CD14-positive monocyte (primary cell): ENCODE measurements at regions not wholly inside any gene's neighbourhood (a gene's known extent, or its start where the extent isn't known, plus 50 kb on each side); places are given as distances from the start of the nearest gene placed in this dataset.
A peak's percentile ranks its signal among the peaks of the same experiment; 100 is the strongest.

Experiments used
- DNase-seq, 3 donors: peaks; one replicate each; pipeline ENCODE4 v3.0.0-alpha.2; 2011 to 2022
- H2AFZ ChIP-seq: 2 replicates; pipeline ENCODE4 v1.6.0; 2012; ENCODE audit warnings: mild to moderate bottlenecking, low read depth, low read length, inconsistent platforms; ENCODE audit not compliant: insufficient read depth, poor library complexity, severe bottlenecking
- H3K27ac ChIP-seq, 2 donors: 1 replicate in 1 of 2; 2 replicates in 1 of 2; pipeline ENCODE4 v1.5.1; 2012 to 2013; ENCODE audit warnings: low read length in 2 of 2, control low read depth in 1 of 2, inconsistent platforms in 1 of 2, low read depth in 1 of 2, mild to moderate bottlenecking in 1 of 2
- H3K27me3 ChIP-seq, 2 donors: one replicate each; pipeline versions ENCODE4 v1.6.0 to v1.6.1; 2011 to 2013; ENCODE audit warnings: low read length in 2 of 2; ENCODE audit not compliant: control insufficient read depth in 2 of 2, insufficient read depth in 2 of 2
- H3K36me3 ChIP-seq, 2 donors: replicated peaks in 1 of 2; 1 replicate in 1 of 2; 2 replicates in 1 of 2; pipeline versions ENCODE4 v1.5.1 to v1.6.1; 2012 to 2013; ENCODE audit warnings: low read length in 2 of 2, control low read depth in 1 of 2, inconsistent platforms in 1 of 2, mild to moderate bottlenecking in 1 of 2; ENCODE audit not compliant: insufficient read depth in 2 of 2, control insufficient read depth in 1 of 2
- H3K4me1 ChIP-seq, 2 donors: 1 replicate in 1 of 2; 2 replicates in 1 of 2; pipeline versions ENCODE4 v1.5.1 to v1.6.1; 2012 to 2013; ENCODE audit warnings: low read length in 2 of 2, control low read depth in 1 of 2, inconsistent platforms in 1 of 2, mild to moderate bottlenecking in 1 of 2, moderate library complexity in 1 of 2; ENCODE audit not compliant: insufficient read depth in 2 of 2, control insufficient read depth in 1 of 2
- H3K4me2 ChIP-seq: replicated peaks from 2 replicates; pipeline ENCODE3; 2012; ENCODE audit warnings: low read length, moderate library complexity, mild to moderate bottlenecking; ENCODE audit not compliant: poor library complexity, severe bottlenecking; ENCODE audit errors: extremely low read depth
- H3K4me3 ChIP-seq, 3 experiments: fragments of 200-600 bp in 1 of 3; sonication (generic) in 1 of 3; replicated peaks in 1 of 3; 1 replicate in 2 of 3; 2 replicates in 1 of 3; pipeline ENCODE4 v1.5.1; 2011 to 2013; ENCODE audit warnings: low read length in 3 of 3, mild to moderate bottlenecking in 3 of 3, control low read depth in 2 of 3, low read depth in 2 of 3, inconsistent platforms in 1 of 3, moderate library complexity in 1 of 3
- H3K79me2 ChIP-seq: 2 replicates; pipeline ENCODE4 v1.6.0; 2012; ENCODE audit warnings: mild to moderate bottlenecking, control low read depth, inconsistent platforms, low read length, moderate library complexity; ENCODE audit not compliant: insufficient read depth
- H3K9ac ChIP-seq: 2 replicates; pipeline ENCODE4 v1.6.0; 2017; ENCODE audit warnings: low read length, mild to moderate bottlenecking; ENCODE audit not compliant: insufficient read depth, poor library complexity, severe bottlenecking
- H3K9me3 ChIP-seq, 2 donors: replicated peaks in 1 of 2; 1 replicate in 1 of 2; 2 replicates in 1 of 2; pipeline versions ENCODE4 v1.5.1 to v1.6.1; 2012 to 2013; ENCODE audit warnings: low read length in 2 of 2, control low read depth in 1 of 2; ENCODE audit not compliant: control insufficient read depth in 1 of 2, insufficient read depth in 1 of 2
- H4K20me1 ChIP-seq: 2 replicates; pipeline ENCODE4 v1.6.0; 2012; ENCODE audit warnings: mild to moderate bottlenecking, low read length, control low read depth, moderate library complexity; ENCODE audit not compliant: insufficient read depth
- H3K27ac Mint-ChIP-seq, 7 donors: one replicate each; pipeline ENCODE4 v1.8.0; 2020; ENCODE audit warnings: mild to moderate bottlenecking in 7 of 7, mixed read lengths in 7 of 7, moderate library complexity in 6 of 7, inconsistent platforms in 2 of 7
- H3K27me3 Mint-ChIP-seq, 3 donors: one replicate each; pipeline ENCODE4 v1.8.0; 2021 to 2022; ENCODE audit warnings: low read depth in 3 of 3, mild to moderate bottlenecking in 3 of 3, mixed read lengths in 3 of 3, moderate library complexity in 3 of 3, inconsistent platforms in 1 of 3
- H3K36me3 Mint-ChIP-seq, 2 donors: one replicate each; pipeline ENCODE4 v1.8.0; 2020; ENCODE audit warnings: mixed read lengths in 2 of 2, inconsistent platforms in 1 of 2, mild to moderate bottlenecking in 1 of 2
- H3K4me1 Mint-ChIP-seq: one replicate; pipeline ENCODE4 v1.8.0; 2020; ENCODE audit warnings: mild to moderate bottlenecking, mixed read lengths
- H3K4me3 Mint-ChIP-seq, 2 donors: one replicate each; pipeline ENCODE4 v1.8.0; 2020; ENCODE audit warnings: mild to moderate bottlenecking in 2 of 2, mixed read lengths in 2 of 2, moderate library complexity in 1 of 2
- H3K9me3 Mint-ChIP-seq, 7 donors: one replicate each; pipeline ENCODE4 v1.8.0; 2020 to 2022; ENCODE audit warnings: mixed read lengths in 7 of 7, mild to moderate bottlenecking in 6 of 7, moderate library complexity in 6 of 7, inconsistent platforms in 2 of 7
- WGBS: methylation state at CpG from one replicate; pipeline ENCODE4 v1.1.5; 2013; ENCODE audit warnings: missing lambda C conversion rate; ENCODE audit not compliant: insufficient coverage; 5-methylcytosine and 5-hydroxymethylcytosine counted together
- intact Hi-C, 2 donors: fragments of 100-400 bp; cut with micrococcal nuclease; formaldehyde crosslinking; loops; one replicate each; pipeline versions ENCODE4 v1.15.0 to v1.15.1; 2023
- TF ChIP-seq, protein P1 (sequence below): fragments of 200-600 bp; IDR thresholded peaks from one replicate; pipeline ENCODE4 v1.8.0; 2022; ENCODE audit warnings: antibody characterized with exemption, mild to moderate bottlenecking

- Histone ChIP-seq H3K27ac (no peak overlapping the region), H3K9ac (no peak overlapping the region), H3K4me2 (no peak overlapping the region), H4K20me1 (no peaks in the 10 kb centered on the region), H3K4me1 (no peaks in the 10 kb centered on the region), H2AFZ (no peak overlapping the region), H3K27me3 (no peaks in the 10 kb centered on the region), H3K9me3 (peaks cover 4 to 8% of the 10 kb centered on the region in 2 donors), H3K4me3 (no peak overlapping the region), H3K36me3 (no peaks in the 10 kb centered on the region), H3K79me2 (no peaks in the 10 kb centered on the region)
- no CpG with 5 or more reads among the region's 3 CpGs for WGBS
- peak overlapping the region in 1 of 7 donors; percentile 22 for H3K27ac Mint-ChIP-seq
- DNase-seq = no peak
- no peaks in the 10 kb centered on the region for H3K36me3 Mint-ChIP-seq
- H3K27me3 Mint-ChIP-seq = peaks cover 0 to 2% (median 0%) of the 10 kb centered on the region in 3 donors
- peaks cover 7% of the 10 kb centered on the region for H3K4me1 Mint-ChIP-seq
- H3K9me3 Mint-ChIP-seq = peaks cover 4 to 24% (median 12%) of the 10 kb centered on the region in 7 donors
- H3K4me3 Mint-ChIP-seq = no peak overlapping the region
- intact Hi-C loops = no loop called here
- TF ChIP-seq, protein P1, sequence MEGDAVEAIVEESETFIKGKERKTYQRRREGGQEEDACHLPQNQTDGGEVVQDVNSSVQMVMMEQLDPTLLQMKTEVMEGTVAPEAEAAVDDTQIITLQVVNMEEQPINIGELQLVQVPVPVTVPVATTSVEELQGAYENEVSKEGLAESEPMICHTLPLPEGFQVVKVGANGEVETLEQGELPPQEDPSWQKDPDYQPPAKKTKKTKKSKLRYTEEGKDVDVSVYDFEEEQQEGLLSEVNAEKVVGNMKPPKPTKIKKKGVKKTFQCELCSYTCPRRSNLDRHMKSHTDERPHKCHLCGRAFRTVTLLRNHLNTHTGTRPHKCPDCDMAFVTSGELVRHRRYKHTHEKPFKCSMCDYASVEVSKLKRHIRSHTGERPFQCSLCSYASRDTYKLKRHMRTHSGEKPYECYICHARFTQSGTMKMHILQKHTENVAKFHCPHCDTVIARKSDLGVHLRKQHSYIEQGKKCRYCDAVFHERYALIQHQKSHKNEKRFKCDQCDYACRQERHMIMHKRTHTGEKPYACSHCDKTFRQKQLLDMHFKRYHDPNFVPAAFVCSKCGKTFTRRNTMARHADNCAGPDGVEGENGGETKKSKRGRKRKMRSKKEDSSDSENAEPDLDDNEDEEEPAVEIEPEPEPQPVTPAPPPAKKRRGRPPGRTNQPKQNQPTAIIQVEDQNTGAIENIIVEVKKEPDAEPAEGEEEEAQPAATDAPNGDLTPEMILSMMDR = no peak
These were observed 190.3 kb upstream of the LMCD1 start for GRCh38 chr3:8311321-8311720.

DNA sequence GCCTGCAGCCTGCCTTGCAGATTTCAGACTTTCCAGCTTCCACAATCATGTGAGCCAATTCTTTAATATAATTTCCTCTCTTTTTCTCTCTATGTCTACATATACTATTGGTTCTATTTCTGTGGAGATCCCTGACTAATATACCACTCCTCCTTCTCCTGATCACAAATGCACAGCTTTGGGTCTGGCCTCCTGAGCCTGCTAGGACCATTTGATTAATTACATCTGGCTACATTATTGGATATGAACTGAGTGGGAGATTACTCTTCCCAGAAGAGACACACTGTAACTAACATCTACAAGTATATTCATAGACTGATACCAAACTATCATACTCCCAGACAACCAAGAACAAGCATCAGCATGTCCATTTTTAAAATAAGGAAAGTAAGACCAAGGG, 188.9 kb upstream of the LMCD1 start:
- no peak overlapping the region for H3K27ac Mint-ChIP-seq
- H3K36me3 ChIP-seq = no peaks in the 10 kb centered on the region
- no peaks in the 10 kb centered on the region for H3K36me3 Mint-ChIP-seq
- no peaks in the 10 kb centered on the region for H3K4me1 ChIP-seq
- H3K9ac ChIP-seq = no peak overlapping the region
- H3K9me3 Mint-ChIP-seq = peaks cover 4 to 24% (median 12%) of the 10 kb centered on the region in 7 donors
- H3K27me3 Mint-ChIP-seq = peaks cover 0 to 2% (median 0%) of the 10 kb centered on the region in 3 donors
- intact Hi-C loops = no loop called here
- no peak for DNase-seq
- H3K27ac ChIP-seq = no peak overlapping the region
- no peaks in the 10 kb centered on the region for H3K27me3 ChIP-seq
- H4K20me1 ChIP-seq = no peaks in the 10 kb centered on the region
- H3K79me2 ChIP-seq = no peaks in the 10 kb centered on the region
- TF ChIP-seq, protein P1 = no peak
- H3K4me3 Mint-ChIP-seq = no peak overlapping the region
- peaks cover 7% of the 10 kb centered on the region for H3K4me1 Mint-ChIP-seq
- no peak overlapping the region for H3K4me2 ChIP-seq
- H2AFZ ChIP-seq = no peak overlapping the region
- peaks cover 4 to 8% of the 10 kb centered on the region in 2 donors for H3K9me3 ChIP-seq
- H3K4me3 ChIP-seq = no peak overlapping the region
